Activated T-cell treated with anti-CD3 and anti-CD28 coated beads, Interleukin-2, amount 50 U/mL, for 72 hours (primary cell): ENCODE measurements at regions not wholly inside any gene's neighbourhood (a gene's known extent, or its start where the extent isn't known, plus 50 kb on each side); places are given as distances from the start of the nearest gene placed in this dataset.

ENCODE experiments used
- ATAC-seq, 2 donors: fragments of 150-1000 bp; cut with Tn5 transposase; replicated peaks in 1 of 2; 2 replicates each; pipeline ENCODE4 v1.10.0; 2021; ENCODE audit warnings: moderate library complexity in 2 of 2, mild to moderate bottlenecking in 1 of 2
- DNase-seq, 2 donors: peaks; one replicate each; pipeline ENCODE4 v3.0.0; 2021 to 2022; ENCODE audit warnings: mixed read lengths in 1 of 2
- H3K27ac Mint-ChIP-seq: one replicate; pipeline ENCODE4 v1.8.0; 2022; ENCODE audit warnings: mild to moderate bottlenecking, moderate library complexity, mixed read lengths
- H3K27me3 Mint-ChIP-seq: one replicate; pipeline ENCODE4 v1.8.0; 2022; ENCODE audit warnings: low read depth, mixed read lengths
- H3K36me3 Mint-ChIP-seq, 2 donors: one replicate each; pipeline ENCODE4 v1.8.0; 2022; ENCODE audit warnings: mixed read lengths in 2 of 2, mild to moderate bottlenecking in 1 of 2; ENCODE audit not compliant: insufficient read depth in 2 of 2
- H3K4me1 Mint-ChIP-seq: one replicate; pipeline ENCODE4 v1.8.0; 2022; ENCODE audit warnings: low read depth, mixed read lengths
- H3K4me3 Mint-ChIP-seq, 2 donors: one replicate each; pipeline ENCODE4 v1.8.0; 2022; ENCODE audit warnings: mild to moderate bottlenecking in 2 of 2, mixed read lengths in 2 of 2, moderate library complexity in 2 of 2
- H3K9me3 Mint-ChIP-seq, 2 donors: one replicate each; pipeline ENCODE4 v1.8.0; 2022; ENCODE audit warnings: mixed read lengths in 2 of 2

GRCh38 chr15:31489801-31490646 is 163.4 kb downstream of the KLF13 start:
- Mint-ChIP-seq H3K36me3 (peaks cover 13 to 22% of the 10 kb centered on the region in 2 donors), H3K27ac (peak overlapping the region; percentile 68), H3K4me3 (peak overlapping the region in 1 of 2 donors; percentile 41), H3K27me3 (peaks cover under 1% of the 10 kb centered on the region), H3K9me3 (peaks cover 11 to 16% of the 10 kb centered on the region in 2 donors), H3K4me1 (peaks cover 58% of the 10 kb centered on the region)
- DNase-seq (peak in 1 of 2 donors; percentile 39), ATAC-seq (no peak)

- Mint-ChIP-seq H3K27me3 (no peaks in the 10 kb centered on the region), H3K4me1 (peaks cover 17% of the 10 kb centered on the region), H3K27ac (no peak overlapping the region), H3K9me3 (peaks cover 11 to 16% of the 10 kb centered on the region in 2 donors), H3K36me3 (peaks cover 13 to 22% of the 10 kb centered on the region in 2 donors), H3K4me3 (no peak overlapping the region)
- DNase-seq (no peak), ATAC-seq (no peak)
These were observed 168.2 kb downstream of the KLF13 start for GRCh38 chr15:31494786-31495185.

DNA sequence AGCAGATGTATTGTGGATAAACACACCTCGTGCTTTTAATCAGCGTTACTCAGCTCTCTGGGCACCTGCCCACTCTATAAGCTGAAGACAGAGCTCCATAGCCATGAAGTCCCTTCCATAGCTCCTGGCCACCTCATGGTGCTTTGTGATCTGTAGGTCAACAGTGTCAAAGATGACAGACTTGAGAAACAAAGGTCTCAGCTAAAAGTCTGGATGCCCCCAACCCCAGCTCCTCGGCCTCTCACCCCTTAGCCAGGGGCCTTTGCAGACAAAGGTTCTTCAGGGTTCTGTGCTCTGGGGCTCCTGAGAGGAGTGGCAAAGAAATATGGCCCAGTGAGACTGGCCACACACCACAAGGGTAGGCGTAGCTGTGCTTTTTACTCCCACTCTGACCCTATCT is 168.6 kb downstream of the KLF13 start:
- H3K9me3 Mint-ChIP-seq, result peaks cover 11 to 16% of the 10 kb centered on the region in 2 donors
- no peak overlapping the region for H3K27ac Mint-ChIP-seq
- peaks cover 13 to 20% of the 10 kb centered on the region in 2 donors for H3K36me3 Mint-ChIP-seq
- peaks cover 12% of the 10 kb centered on the region for H3K4me1 Mint-ChIP-seq
- no peaks in the 10 kb centered on the region for H3K27me3 Mint-ChIP-seq
- H3K4me3 Mint-ChIP-seq, result no peak overlapping the region
- ATAC-seq (no peak), DNase-seq (no peak)

- no peak for DNase-seq
These were observed 171.2 kb downstream of the KLF13 start for GRCh38 chr15:31497838-31498237.

DNA sequence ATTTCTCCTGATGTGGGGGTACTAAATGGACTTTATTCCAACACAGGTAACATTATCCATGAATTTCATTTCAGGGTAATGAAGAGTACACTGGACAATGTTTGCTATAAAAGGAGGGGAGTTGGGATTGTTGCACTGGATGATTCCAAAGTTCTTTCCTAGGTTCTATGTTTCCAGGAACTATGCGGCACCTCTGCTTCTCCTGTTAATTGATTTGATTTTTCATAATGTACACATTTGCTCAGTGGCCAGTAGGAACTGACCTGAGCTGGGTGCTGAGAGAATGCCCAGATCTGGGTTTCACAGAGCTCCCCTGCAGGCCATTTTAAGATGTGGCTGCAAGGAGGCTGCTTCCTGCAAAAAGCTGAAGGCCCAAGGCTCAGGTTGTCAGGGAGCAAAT is 171.7 kb downstream of the KLF13 start:
- DNase-seq, result no peak
- Mint-ChIP-seq H3K4me1 (no peaks in the 10 kb centered on the region), H3K27ac (no peak overlapping the region), H3K4me3 (no peak overlapping the region), H3K27me3 (no peaks in the 10 kb centered on the region), H3K9me3 (peaks cover 0 to 4% of the 10 kb centered on the region in 2 donors), H3K36me3 (no peaks in the 10 kb centered on the region)
- no peak for ATAC-seq

More at GRCh38 chr15:31497838-31498237, 171.2 kb downstream of the KLF13 start:
- Mint-ChIP-seq H3K36me3 (no peaks in the 10 kb centered on the region), H3K4me3 (no peak overlapping the region), H3K4me1 (no peaks in the 10 kb centered on the region), H3K9me3 (peaks cover 3 to 4% of the 10 kb centered on the region in 2 donors), H3K27ac (no peak overlapping the region), H3K27me3 (no peaks in the 10 kb centered on the region)
- no peak for ATAC-seq

GRCh38 chr15:31498756-31499155 is 172.1 kb downstream of the KLF13 start:
- no peak overlapping the region for H3K27ac Mint-ChIP-seq
- ATAC-seq, result no peak
- H3K36me3 Mint-ChIP-seq, result no peaks in the 10 kb centered on the region
- H3K9me3 Mint-ChIP-seq, result peaks cover 0 to under 1% of the 10 kb centered on the region in 2 donors
- DNase-seq, result no peak
- no peak overlapping the region for H3K4me3 Mint-ChIP-seq
- H3K27me3 Mint-ChIP-seq, result no peaks in the 10 kb centered on the region
- H3K4me1 Mint-ChIP-seq, result no peaks in the 10 kb centered on the region

DNA sequence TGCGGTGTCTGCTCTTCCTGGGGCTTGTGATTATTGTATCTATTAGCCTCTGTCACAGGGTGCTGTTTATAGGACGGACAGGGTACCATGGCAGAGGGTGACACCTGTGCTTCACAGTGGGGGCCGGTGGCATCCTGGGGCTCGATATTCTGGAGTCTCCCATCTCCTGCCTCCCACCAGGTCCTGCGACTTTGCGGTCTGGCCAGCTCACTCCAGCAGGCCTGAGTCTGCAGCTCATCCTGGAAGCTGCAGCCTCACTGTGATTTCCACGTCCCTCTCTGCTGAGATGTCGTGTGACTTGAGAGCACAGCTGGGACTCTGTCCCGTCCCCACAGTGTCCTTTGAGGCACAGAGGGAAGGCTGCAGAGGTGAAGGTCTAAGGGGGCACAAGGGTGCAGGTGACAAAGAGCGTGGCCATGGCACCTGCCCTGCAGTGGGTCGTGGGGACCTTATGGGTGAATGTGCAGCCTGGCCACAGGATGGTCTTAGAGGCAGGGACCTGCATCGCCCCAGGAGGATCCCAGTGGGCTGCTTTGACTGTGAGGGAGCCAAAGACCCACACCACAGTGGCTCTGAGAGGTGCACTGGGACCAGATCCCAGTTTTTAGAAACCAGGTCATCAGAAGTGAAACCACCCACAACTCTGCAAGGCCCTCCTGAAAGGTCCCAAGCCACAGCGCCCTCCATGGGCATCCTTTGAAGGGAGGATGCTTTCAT is 172.8 kb downstream of the KLF13 start:
- no peak for ATAC-seq
- H3K9me3 Mint-ChIP-seq, result no peaks in the 10 kb centered on the region
- no peak for DNase-seq
- no peaks in the 10 kb centered on the region for H3K36me3 Mint-ChIP-seq
- H3K4me1 Mint-ChIP-seq, result no peaks in the 10 kb centered on the region
- no peak overlapping the region for H3K4me3 Mint-ChIP-seq
- no peaks in the 10 kb centered on the region for H3K27me3 Mint-ChIP-seq
- H3K27ac Mint-ChIP-seq, result no peak overlapping the region

DNA sequence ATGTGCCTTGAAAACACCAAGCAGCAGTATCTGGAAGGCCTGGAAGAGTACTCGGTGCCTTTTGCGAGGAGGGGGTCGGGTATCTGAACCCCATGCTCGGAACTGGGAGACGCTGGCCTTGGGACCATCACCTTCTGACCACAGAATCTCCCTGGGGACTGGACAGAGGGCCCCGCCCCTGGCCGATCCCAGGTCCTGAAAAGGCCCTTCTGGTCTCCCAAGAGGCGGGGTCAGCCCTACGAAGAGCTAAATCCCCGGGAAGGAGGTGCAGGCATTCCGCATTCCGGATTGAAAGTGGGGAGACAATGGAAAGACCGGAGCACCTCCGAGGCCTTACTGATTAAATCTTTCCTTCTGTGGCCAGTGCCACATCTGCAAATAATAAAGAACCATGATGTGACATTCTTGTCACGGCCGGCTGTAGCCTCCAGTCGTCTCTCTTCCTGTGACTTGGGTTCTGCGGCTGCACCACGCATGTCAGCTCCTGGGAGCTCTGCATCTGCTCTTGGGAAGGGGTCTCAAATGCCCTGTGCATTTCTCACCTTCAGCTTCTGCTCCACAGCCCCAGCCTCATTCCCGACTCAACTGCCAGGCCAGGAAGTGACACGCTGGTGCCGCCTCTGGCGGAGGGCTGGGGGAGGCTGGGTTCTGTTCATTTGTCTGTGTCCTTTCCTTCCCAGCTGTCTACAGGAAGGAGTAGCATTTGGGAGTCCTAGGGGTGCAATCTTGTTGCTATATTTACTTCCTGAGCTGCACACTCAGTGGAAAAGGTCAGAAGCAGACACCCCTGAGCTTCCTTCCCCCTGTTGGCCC is 173.5 kb downstream of the KLF13 start:
- Mint-ChIP-seq H3K4me1 (no peaks in the 10 kb centered on the region), H3K9me3 (no peaks in the 10 kb centered on the region), H3K27me3 (no peaks in the 10 kb centered on the region), H3K4me3 (no peak overlapping the region), H3K27ac (no peak overlapping the region), H3K36me3 (no peaks in the 10 kb centered on the region)
- ATAC-seq (no peak), DNase-seq (no peak)

GRCh38 chr15:31500766-31501449 is 174.3 kb downstream of the KLF13 start:
- no peak for ATAC-seq
- Mint-ChIP-seq H3K27me3 (no peaks in the 10 kb centered on the region), H3K9me3 (no peaks in the 10 kb centered on the region), H3K36me3 (no peaks in the 10 kb centered on the region), H3K4me3 (no peak overlapping the region), H3K4me1 (no peaks in the 10 kb centered on the region), H3K27ac (no peak overlapping the region)
- DNase-seq, result no peak

DNA sequence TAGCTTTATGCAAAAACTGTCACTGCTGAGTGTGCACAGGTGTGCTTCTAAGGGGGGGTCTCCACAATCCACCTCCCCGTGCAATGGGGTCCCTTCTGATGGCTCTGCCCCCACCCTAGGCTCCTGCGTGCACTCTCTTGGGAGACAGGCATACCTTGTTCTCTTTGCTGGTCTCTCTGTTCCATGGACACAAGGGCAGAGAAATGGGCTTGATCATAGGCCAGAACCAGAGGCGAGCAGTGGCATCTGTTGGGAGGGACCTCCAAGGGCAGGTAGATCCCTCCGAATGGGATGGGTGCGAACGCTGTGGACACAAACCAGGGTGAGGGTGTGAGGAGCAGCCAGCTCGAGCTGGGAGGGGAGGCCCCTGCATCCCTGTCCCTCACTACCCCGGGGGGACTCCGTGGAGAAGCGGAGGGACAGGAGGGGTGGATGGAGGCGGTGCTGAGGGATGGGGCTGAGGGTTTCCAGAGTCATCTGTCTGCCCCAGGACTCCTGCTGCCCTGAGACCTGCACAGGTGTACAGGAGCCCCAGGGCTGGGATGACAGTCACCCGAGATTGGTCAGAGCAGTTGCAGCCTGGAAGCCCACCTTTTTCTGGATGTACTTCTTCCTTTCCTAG is 175.0 kb downstream of the KLF13 start:
- Mint-ChIP-seq H3K4me1 (no peaks in the 10 kb centered on the region), H3K4me3 (no peak overlapping the region), H3K36me3 (no peaks in the 10 kb centered on the region), H3K27ac (no peak overlapping the region), H3K9me3 (no peaks in the 10 kb centered on the region), H3K27me3 (no peaks in the 10 kb centered on the region)
- DNase-seq, result no peak
- no peak for ATAC-seq

DNA sequence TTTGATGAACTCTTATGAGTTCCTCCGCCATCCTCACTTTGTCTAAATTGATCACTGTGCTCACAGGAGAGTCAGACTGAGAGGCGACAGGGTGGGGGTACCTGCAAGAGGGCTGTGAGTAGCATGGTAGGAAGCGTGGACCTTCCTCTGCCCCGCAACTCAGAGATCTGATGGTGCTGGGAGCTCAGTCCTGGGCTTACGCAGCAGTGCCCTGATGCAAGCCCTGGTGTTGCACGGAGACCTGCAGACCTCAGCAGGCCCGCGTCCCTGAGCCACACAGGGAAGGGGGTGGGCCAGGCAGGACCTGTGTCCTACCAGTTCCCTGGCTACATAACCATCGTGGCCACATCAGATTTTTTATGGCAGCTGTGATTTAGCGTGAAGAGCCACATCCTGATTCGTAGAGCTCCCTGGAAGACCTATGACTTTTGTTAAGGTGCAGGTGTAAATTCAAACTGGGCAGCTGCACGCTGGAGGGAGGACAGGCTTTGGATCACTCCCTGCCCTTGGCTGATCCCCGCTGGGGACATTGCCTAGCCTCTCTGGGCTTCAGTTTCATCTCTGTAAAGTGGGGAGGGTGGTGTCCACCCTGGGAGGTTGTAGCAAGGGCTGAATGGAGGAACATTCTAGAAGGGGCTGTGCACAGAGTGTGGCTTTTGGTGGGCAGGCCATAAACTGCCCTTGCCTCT is 176.1 kb downstream of the KLF13 start:
- ATAC-seq (no peak), DNase-seq (no peak)
- H3K4me1 Mint-ChIP-seq, result no peaks in the 10 kb centered on the region
- no peaks in the 10 kb centered on the region for H3K36me3 Mint-ChIP-seq
- H3K9me3 Mint-ChIP-seq, result no peaks in the 10 kb centered on the region
- peaks cover 5% of the 10 kb centered on the region for H3K27me3 Mint-ChIP-seq
- no peak overlapping the region for H3K27ac Mint-ChIP-seq
- H3K4me3 Mint-ChIP-seq, result no peak overlapping the region

GRCh38 chr15:31503256-31503655 is 176.6 kb downstream of the KLF13 start:
- Mint-ChIP-seq H3K27ac (no peak overlapping the region), H3K9me3 (no peaks in the 10 kb centered on the region), H3K4me3 (no peak overlapping the region), H3K36me3 (no peaks in the 10 kb centered on the region), H3K27me3 (peaks cover 8% of the 10 kb centered on the region), H3K4me1 (no peaks in the 10 kb centered on the region)
- DNase-seq (no peak), ATAC-seq (no peak)
